Esophagus squamous epithelium (tissue), 5 donors: ENCODE measurements at regions not wholly inside any gene's neighbourhood (a gene's known extent, or its start where the extent isn't known, plus 50 kb on each side); places are given as distances from the start of the nearest gene placed in this dataset.

Experiments used
- DNase-seq: peaks from one replicate; lab custom pipeline; 2025; lab: John Stamatoyannopoulos, UW
- H3K27ac ChIP-seq, 4 donors: fragments of 200-600 bp; sonication (generic); one replicate each; pipeline ENCODE4 v1.5.1; 2016 to 2019; ENCODE audit warnings: mild to moderate bottlenecking in 1 of 4
- H3K27me3 ChIP-seq, 4 donors: fragments of 200-600 bp; sonication (generic); 1 replicate in 3 of 4; 2 replicates in 1 of 4; pipeline versions ENCODE4 v1.5.1 to v1.6.0; 2017 to 2021; ENCODE audit warnings: antibody characterized with exemption in 1 of 4
- H3K36me3 ChIP-seq, 3 donors: fragments of 200-600 bp; sonication (generic); one replicate each; pipeline ENCODE4 v1.5.1; 2016 to 2019
- H3K4me1 ChIP-seq, 3 donors: fragments of 200-600 bp; sonication (generic); one replicate each; pipeline ENCODE4 v1.5.1; 2017 to 2019
- H3K4me3 ChIP-seq, 4 donors: fragments of 200-600 bp; sonication (generic); 1 replicate in 3 of 4; 2 replicates in 1 of 4; pipeline ENCODE4 v1.5.1; 2016 to 2019; ENCODE audit warnings: mild to moderate bottlenecking in 2 of 4, moderate library complexity in 1 of 4
- H3K9me3 ChIP-seq, 3 donors: fragments of 200-600 bp; sonication (generic); one replicate each; pipeline ENCODE4 v1.5.1; 2016 to 2019
- CTCF ChIP-seq, 6 experiments: fragments of 450-650 bp in 4 of 6; fragments of 200-600 bp in 2 of 6; sonication (generic) in 2 of 6; IDR thresholded peaks; one replicate each; pipeline ENCODE4 v1.5.1; 2016 to 2019; ENCODE audit warnings: antibody characterized with exemption in 6 of 6, mild to moderate bottlenecking in 4 of 6, moderate library complexity in 4 of 6
- POLR2A ChIP-seq, 4 donors: fragments of 450-650 bp; IDR thresholded peaks; one replicate each; pipeline ENCODE4 v1.6.1; 2017; ENCODE audit warnings: antibody characterized with exemption in 4 of 4, mild to moderate bottlenecking in 4 of 4, moderate library complexity in 3 of 4
- WGBS, 2 donors: methylation state at CpG; one replicate each; pipeline ENCODE4 v1.1.5; 2018; 5-methylcytosine and 5-hydroxymethylcytosine counted together
- intact Hi-C: fragments of 100-400 bp; cut with DNase I; formaldehyde crosslinking; loops from one replicate; pipeline ENCODE4 v1.15.0; 2022
- donor health status: DM: yes; HTN: yes; CAD: no.

- peak overlapping the region in 3 of 4 donors; percentile 51 to 73 (median 57) for H3K27ac ChIP-seq
- intact Hi-C loops: no loop called here
- no peaks in the 10 kb centered on the region for H3K27me3 ChIP-seq
- peak overlapping the region in 1 of 4 donors; percentile 12 for H3K4me3 ChIP-seq
- no peak for TF ChIP-seq POLR2A (IDR thresholded peaks at IDR 0.05)
- TF ChIP-seq CTCF (IDR thresholded peaks at IDR 0.05): peak in 4 of 6 experiments; percentile 21 to 43 (median 24)
- H3K36me3 ChIP-seq: no peaks in the 10 kb centered on the region
- no peak for DNase-seq
- 19 to 44% methylated on average over 9 to 22 of the region's 22 CpGs for WGBS, 2 donors
- H3K4me1 ChIP-seq: peaks cover 0 to 47% (median 4%) of the 10 kb centered on the region in 3 donors
- no peaks in the 10 kb centered on the region for H3K9me3 ChIP-seq
These were observed 59.9 kb downstream of the RTL9 start for GRCh38 chrX:110418316-110419235.

GRCh38 chrX:110419512-110419911, 60.9 kb downstream of the RTL9 start:
- intact Hi-C loops: no loop called here
- Histone ChIP-seq H3K36me3 (no peaks in the 10 kb centered on the region), H3K27me3 (no peaks in the 10 kb centered on the region), H3K9me3 (no peaks in the 10 kb centered on the region), H3K4me3 (no peak overlapping the region), H3K4me1 (peaks cover 0 to 47% (median 4%) of the 10 kb centered on the region in 3 donors), H3K27ac (no peak overlapping the region)
- no peak for TF ChIP-seq POLR2A (IDR thresholded peaks at IDR 0.05)
- DNase-seq: no peak
- 56 to 60% methylated on average over 1 of the region's 1 CpG for WGBS, 2 donors

GRCh38 chrX:110420771-110421499, 62.3 kb downstream of the RTL9 start:
- H3K9me3 ChIP-seq: no peaks in the 10 kb centered on the region
- H3K4me1 ChIP-seq: peaks cover 0 to 47% (median 4%) of the 10 kb centered on the region in 3 donors
- no peak overlapping the region for H3K4me3 ChIP-seq
- intact Hi-C loops: no loop called here
- no peak overlapping the region for H3K27ac ChIP-seq
- H3K36me3 ChIP-seq: no peaks in the 10 kb centered on the region
- TF ChIP-seq CTCF (IDR thresholded peaks at IDR 0.05): peak in 1 of 6 experiments; percentile 39
- no peak for TF ChIP-seq POLR2A (IDR thresholded peaks at IDR 0.05)
- no peaks in the 10 kb centered on the region for H3K27me3 ChIP-seq
- DNase-seq: no peak
- 34 to 60% methylated on average over 7 to 9 of the region's 9 CpGs for WGBS, 2 donors

- TF ChIP-seq POLR2A (IDR thresholded peaks at IDR 0.05): no peak
- TF ChIP-seq CTCF (IDR thresholded peaks at IDR 0.05): no peak
- intact Hi-C loops: no loop called here
- Histone ChIP-seq H3K4me3 (no peak overlapping the region), H3K9me3 (no peaks in the 10 kb centered on the region), H3K27me3 (no peaks in the 10 kb centered on the region), H3K27ac (no peak overlapping the region), H3K4me1 (peaks cover 0 to 47% (median 4%) of the 10 kb centered on the region in 3 donors), H3K36me3 (no peaks in the 10 kb centered on the region)
- DNase-seq: no peak
- 16 to 56% methylated on average over 4 to 5 of the region's 5 CpGs for WGBS, 2 donors
These were observed 63.1 kb downstream of the RTL9 start for GRCh38 chrX:110421500-110422455.
